CD4-positive, alpha-beta memory T cell (primary cell): ENCODE measurements at regions not wholly inside any gene's neighbourhood (a gene's known extent, or its start where the extent isn't known, plus 50 kb on each side); places are given as distances from the start of the nearest gene placed in this dataset.

Experiments
- CTCF ChIA-PET: fragments of 350-600 bp; sonication (Branson Sonifier 250); formaldehyde crosslinking; loops from one replicate; lab custom pipeline; 2021; ENCODE audit warnings: inconsistent platforms; ENCODE audit not compliant: partially characterized antibody; lab: Charles Lee
- POLR2A ChIA-PET: fragments of 350-600 bp; sonication (Branson Sonifier 250); formaldehyde crosslinking; loops from one replicate; lab custom pipeline; 2021; ENCODE audit not compliant: partially characterized antibody; lab: Charles Lee
- DNase-seq, 5 donors: peaks; one replicate each; pipeline versions ENCODE4 v3.0.0 to v3.0.0-alpha.2; 2020 to 2022; ENCODE audit warnings: mixed read lengths in 1 of 5
- H3K27ac ChIP-seq: one replicate; pipeline ENCODE4 v1.7.0; 2013; ENCODE audit warnings: low read depth, low read length
- H3K27me3 ChIP-seq: 2 replicates; pipeline ENCODE4 v1.7.0; 2013; ENCODE audit warnings: mild to moderate bottlenecking, low read length, moderate library complexity; ENCODE audit not compliant: insufficient read depth
- H3K36me3 ChIP-seq: 2 replicates; pipeline ENCODE4 v1.7.0; 2013; ENCODE audit warnings: mild to moderate bottlenecking, low read length, moderate library complexity; ENCODE audit not compliant: insufficient read depth
- H3K4me1 ChIP-seq: 2 replicates; pipeline ENCODE4 v1.7.0; 2013; ENCODE audit warnings: mild to moderate bottlenecking, low read length, moderate library complexity; ENCODE audit not compliant: insufficient read depth
- H3K4me3 ChIP-seq, 2 donors: one replicate each; pipeline ENCODE4 v1.7.0; 2013; ENCODE audit warnings: low read length in 2 of 2, mild to moderate bottlenecking in 1 of 2
- H3K9me3 ChIP-seq, 2 donors: one replicate each; pipeline ENCODE4 v1.7.0; 2013; ENCODE audit warnings: low read length in 2 of 2, control low read depth in 1 of 2; ENCODE audit not compliant: control insufficient read depth in 1 of 2
- H3K27ac Mint-ChIP-seq, 7 donors: one replicate each; pipeline ENCODE4 v1.8.0; 2020 to 2021; ENCODE audit warnings: mixed read lengths in 7 of 7, mild to moderate bottlenecking in 6 of 7, inconsistent platforms in 3 of 7, moderate library complexity in 3 of 7
- H3K27me3 Mint-ChIP-seq, 2 donors: one replicate each; pipeline ENCODE4 v1.8.0; 2020 to 2021; ENCODE audit warnings: mixed read lengths in 2 of 2
- H3K36me3 Mint-ChIP-seq, 2 donors: one replicate each; pipeline ENCODE4 v1.8.0; 2020 to 2021; ENCODE audit warnings: mixed read lengths in 2 of 2, inconsistent platforms in 1 of 2, mild to moderate bottlenecking in 1 of 2
- H3K4me1 Mint-ChIP-seq, 4 donors: one replicate each; pipeline ENCODE4 v1.8.0; 2020 to 2021; ENCODE audit warnings: mixed read lengths in 4 of 4, mild to moderate bottlenecking in 1 of 4
- H3K4me3 Mint-ChIP-seq, 8 donors: one replicate each; pipeline ENCODE4 v1.8.0; 2020 to 2021; ENCODE audit warnings: mixed read lengths in 8 of 8, mild to moderate bottlenecking in 7 of 8, moderate library complexity in 6 of 8, inconsistent platforms in 3 of 8
- H3K9me3 Mint-ChIP-seq, 8 donors: one replicate each; pipeline ENCODE4 v1.8.0; 2020 to 2021; ENCODE audit warnings: mixed read lengths in 8 of 8, mild to moderate bottlenecking in 5 of 8, inconsistent platforms in 3 of 8, moderate library complexity in 1 of 8
- intact Hi-C: fragments of 100-400 bp; cut with micrococcal nuclease; formaldehyde crosslinking; loops from one replicate; pipeline ENCODE4 v1.15.1; 2023

GRCh38 chr16:86421995-86422394 lies 88.3 kb upstream of the FOXF1 start:
- no peaks in the 10 kb centered on the region for H3K4me1 ChIP-seq
- Mint-ChIP-seq H3K27me3 (peaks cover 1 to 2% of the 10 kb centered on the region in 2 donors), H3K4me1 (no peaks in the 10 kb centered on the region), H3K27ac (no peak overlapping the region), H3K4me3 (no peak overlapping the region), H3K36me3 (peaks cover 0 to 1% of the 10 kb centered on the region in 2 donors), H3K9me3 (peaks cover 2 to 17% (median 7%) of the 10 kb centered on the region in 8 donors)
- H3K36me3 ChIP-seq, result no peaks in the 10 kb centered on the region
- no peaks in the 10 kb centered on the region for H3K9me3 ChIP-seq
- intact Hi-C loops, result no loop called here
- no peaks in the 10 kb centered on the region for H3K27me3 ChIP-seq
- no peak for DNase-seq
- H3K4me3 ChIP-seq, result no peak overlapping the region
- H3K27ac ChIP-seq, result no peak overlapping the region
- POLR2A ChIA-PET, result no interaction called here
- CTCF ChIA-PET, result no interaction called here

GRCh38 chr16:86424398-86424797 lies 85.9 kb upstream of the FOXF1 start:
- Histone ChIP-seq H3K4me1 (no peaks in the 10 kb centered on the region), H3K27ac (no peak overlapping the region), H3K27me3 (no peaks in the 10 kb centered on the region), H3K36me3 (no peaks in the 10 kb centered on the region), H3K9me3 (no peaks in the 10 kb centered on the region), H3K4me3 (no peak overlapping the region)
- H3K27ac Mint-ChIP-seq, result no peak overlapping the region
- H3K4me1 Mint-ChIP-seq, result no peaks in the 10 kb centered on the region
- no peak for DNase-seq
- peaks cover 1 to 2% of the 10 kb centered on the region in 2 donors for H3K27me3 Mint-ChIP-seq
- intact Hi-C loops, result no loop called here
- H3K9me3 Mint-ChIP-seq, result peaks cover 2 to 16% (median 7%) of the 10 kb centered on the region in 8 donors
- POLR2A ChIA-PET, result no interaction called here
- peaks cover 0 to 1% of the 10 kb centered on the region in 2 donors for H3K36me3 Mint-ChIP-seq
- H3K4me3 Mint-ChIP-seq, result no peak overlapping the region
- CTCF ChIA-PET, result no interaction called here

DNA sequence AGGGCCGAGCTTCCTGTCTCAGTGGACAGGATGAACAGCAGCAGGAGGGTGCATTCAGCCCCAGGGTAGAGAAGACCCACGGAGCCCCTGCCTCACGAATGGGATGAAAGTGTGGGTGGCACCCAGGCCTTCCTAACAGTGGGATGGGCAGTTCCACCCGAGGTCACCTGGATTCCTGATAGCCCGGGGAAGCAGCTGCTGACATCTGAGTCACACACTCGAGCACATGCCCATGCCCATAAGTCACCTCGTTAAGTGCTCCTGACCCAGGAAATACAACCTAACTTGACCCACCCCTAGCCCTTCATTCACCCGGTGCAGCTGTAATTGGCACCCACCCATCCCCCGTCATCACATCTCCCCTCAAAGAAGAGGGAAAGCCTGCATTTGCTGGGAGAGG lies 85.3 kb upstream of the FOXF1 start:
- intact Hi-C loops, result no loop called here
- no peak overlapping the region for H3K27ac ChIP-seq
- H3K27ac Mint-ChIP-seq, result no peak overlapping the region
- peaks cover 1 to 2% of the 10 kb centered on the region in 2 donors for H3K27me3 Mint-ChIP-seq
- DNase-seq, result no peak
- H3K4me1 ChIP-seq, result no peaks in the 10 kb centered on the region
- no peak overlapping the region for H3K4me3 Mint-ChIP-seq
- H3K27me3 ChIP-seq, result no peaks in the 10 kb centered on the region
- CTCF ChIA-PET, result no interaction called here
- peaks cover 2 to 16% (median 7%) of the 10 kb centered on the region in 8 donors for H3K9me3 Mint-ChIP-seq
- POLR2A ChIA-PET, result no interaction called here
- no peak overlapping the region for H3K4me3 ChIP-seq
- H3K9me3 ChIP-seq, result no peaks in the 10 kb centered on the region
- peaks cover 0 to 1% of the 10 kb centered on the region in 2 donors for H3K36me3 Mint-ChIP-seq
- H3K36me3 ChIP-seq, result no peaks in the 10 kb centered on the region
- H3K4me1 Mint-ChIP-seq, result no peaks in the 10 kb centered on the region

- Histone ChIP-seq H3K27ac (no peak overlapping the region), H3K4me3 (no peak overlapping the region), H3K27me3 (no peaks in the 10 kb centered on the region), H3K36me3 (no peaks in the 10 kb centered on the region), H3K9me3 (no peaks in the 10 kb centered on the region), H3K4me1 (no peaks in the 10 kb centered on the region)
- ChIA-PET POLR2A (no interaction called here), CTCF (no interaction called here)
- Mint-ChIP-seq H3K9me3 (peaks cover 2 to 13% (median 3%) of the 10 kb centered on the region in 8 donors), H3K4me3 (no peak overlapping the region), H3K4me1 (no peaks in the 10 kb centered on the region), H3K36me3 (no peaks in the 10 kb centered on the region), H3K27me3 (peaks cover 0 to 2% of the 10 kb centered on the region in 2 donors), H3K27ac (no peak overlapping the region)
- intact Hi-C loops, result no loop called here
- no peak for DNase-seq
Measured at GRCh38 chr16:86426063-86426642, 84.2 kb upstream of the FOXF1 start.

DNA sequence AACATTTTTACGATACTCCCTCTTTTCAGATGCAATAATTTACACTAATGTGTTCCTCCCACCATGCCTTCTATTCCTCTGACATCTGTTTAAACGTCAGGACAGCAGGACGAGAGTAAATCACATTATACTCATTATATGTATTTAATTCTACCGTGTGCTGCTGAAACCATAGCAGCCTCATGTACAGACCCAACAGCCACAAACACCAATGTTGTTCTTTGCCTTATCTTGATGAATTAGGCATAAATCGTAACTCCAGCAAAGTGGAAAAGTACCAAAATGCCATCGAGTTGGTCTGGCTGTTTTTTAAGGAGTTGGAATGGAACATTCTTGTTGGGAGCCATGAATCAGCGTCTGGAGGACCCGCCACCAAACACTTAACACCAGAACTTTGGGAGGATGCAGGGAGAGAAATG lies 82.9 kb upstream of the FOXF1 start:
- H3K36me3 ChIP-seq, result no peaks in the 10 kb centered on the region
- no peaks in the 10 kb centered on the region for H3K27me3 ChIP-seq
- H3K4me3 Mint-ChIP-seq, result no peak overlapping the region
- no peaks in the 10 kb centered on the region for H3K9me3 ChIP-seq
- CTCF ChIA-PET, result no interaction called here
- intact Hi-C loops, result no loop called here
- H3K36me3 Mint-ChIP-seq, result no peaks in the 10 kb centered on the region
- H3K9me3 Mint-ChIP-seq, result peaks cover 0 to 3% (median 0%) of the 10 kb centered on the region in 8 donors
- no peak overlapping the region for H3K27ac Mint-ChIP-seq
- H3K27ac ChIP-seq, result no peak overlapping the region
- H3K4me1 ChIP-seq, result no peaks in the 10 kb centered on the region
- POLR2A ChIA-PET, result no interaction called here
- DNase-seq, result no peak
- no peak overlapping the region for H3K4me3 ChIP-seq
- no peaks in the 10 kb centered on the region for H3K27me3 Mint-ChIP-seq
- no peaks in the 10 kb centered on the region for H3K4me1 Mint-ChIP-seq

- Mint-ChIP-seq H3K4me1 (no peaks in the 10 kb centered on the region), H3K36me3 (no peaks in the 10 kb centered on the region), H3K27me3 (peaks cover 0 to 6% of the 10 kb centered on the region in 2 donors), H3K9me3 (peaks cover 0 to 2% (median 0%) of the 10 kb centered on the region in 8 donors), H3K27ac (no peak overlapping the region), H3K4me3 (no peak overlapping the region)
- Histone ChIP-seq H3K4me1 (no peaks in the 10 kb centered on the region), H3K9me3 (no peaks in the 10 kb centered on the region), H3K27ac (no peak overlapping the region), H3K4me3 (no peak overlapping the region), H3K27me3 (no peaks in the 10 kb centered on the region), H3K36me3 (no peaks in the 10 kb centered on the region)
- intact Hi-C loops, result no loop called here
- DNase-seq, result no peak
- ChIA-PET POLR2A (no interaction called here), CTCF (no interaction called here)
Measured at GRCh38 chr16:86428729-86429517, 81.4 kb upstream of the FOXF1 start.

- H3K36me3 ChIP-seq, result no peaks in the 10 kb centered on the region
- H3K4me3 ChIP-seq, result no peak overlapping the region
- Mint-ChIP-seq H3K9me3 (peaks cover 0 to 2% (median 0%) of the 10 kb centered on the region in 8 donors), H3K36me3 (no peaks in the 10 kb centered on the region), H3K4me3 (no peak overlapping the region), H3K27me3 (peaks cover 0 to 7% of the 10 kb centered on the region in 2 donors), H3K27ac (no peak overlapping the region), H3K4me1 (no peaks in the 10 kb centered on the region)
- H3K27ac ChIP-seq, result no peak overlapping the region
- ChIA-PET POLR2A (no interaction called here), CTCF (no interaction called here)
- H3K9me3 ChIP-seq, result no peaks in the 10 kb centered on the region
- intact Hi-C loops, result no loop called here
- no peaks in the 10 kb centered on the region for H3K4me1 ChIP-seq
- no peaks in the 10 kb centered on the region for H3K27me3 ChIP-seq
- DNase-seq, result no peak
Measured at GRCh38 chr16:86429663-86430062, 80.7 kb upstream of the FOXF1 start.
